GM21526 (cell line): ENCODE measurements at regions not wholly inside any gene's neighbourhood (a gene's known extent, or its start where the extent isn't known, plus 50 kb on each side); places are given as distances from the start of the nearest gene placed in this dataset.
"Not testable (repeated sequence)": the region's sequence is repeated elsewhere in the genome, so short reads cannot be mapped to it uniquely, and the experiment has no call there.

Experiments
- ATAC-seq: cut with Tn5 transposase; IDR thresholded peaks from one replicate; pipeline ENCODE4 v1.9.1; 2021; ENCODE audit warnings: moderate library complexity; ENCODE audit not compliant: unreplicated experiment, low FRiP score

GRCh38 chr12:58301730-58302122, 360.4 kb downstream of the ATP23 start:
- no peak for ATAC-seq

GRCh38 chr12:58302487-58303011, 361.2 kb downstream of the ATP23 start:
- no peak for ATAC-seq

- no peak for ATAC-seq
Observed at GRCh38 chr12:58306266-58307000, 365.1 kb downstream of the ATP23 start.

- ATAC-seq: no peak
Observed at GRCh38 chr12:58309806-58310205, 368.4 kb downstream of the ATP23 start.

GRCh38 chr12:58310368-58310767, 369.0 kb downstream of the ATP23 start:
- ATAC-seq: no peak

- ATAC-seq: no peak
Observed at GRCh38 chr12:58310809-58311622, 369.6 kb downstream of the ATP23 start.

- no peak for ATAC-seq
Observed at GRCh38 chr12:58313091-58313855, 371.9 kb downstream of the ATP23 start.

GRCh38 chr12:58314610-58315009, 373.2 kb downstream of the ATP23 start:
- ATAC-seq: no peak

- ATAC-seq: no peak
Observed at GRCh38 chr12:58316926-58317325, 375.6 kb downstream of the ATP23 start.

- ATAC-seq: peak; percentile 85
Observed at GRCh38 chr12:58321414-58321813, 380.0 kb downstream of the ATP23 start.

- ATAC-seq: no peak
Observed at GRCh38 chr12:58323676-58324075, 382.3 kb downstream of the ATP23 start.

GRCh38 chr12:58325561-58325960, 384.2 kb downstream of the ATP23 start:
- no peak for ATAC-seq

GRCh38 chr12:58326534-58326933, 385.2 kb downstream of the ATP23 start:
- ATAC-seq: no peak

GRCh38 chr12:58336581-58337242, 395.3 kb downstream of the ATP23 start:
- not testable (repeated sequence) for ATAC-seq

- not testable (repeated sequence) for ATAC-seq
Observed at GRCh38 chr12:58337539-58337938, 396.2 kb downstream of the ATP23 start.

GRCh38 chr12:58341791-58342190, 400.4 kb downstream of the ATP23 start:
- no peak for ATAC-seq

GRCh38 chr12:58342736-58343135, 401.4 kb downstream of the ATP23 start:
- ATAC-seq: no peak

- peak; percentile 82 for ATAC-seq
Observed at GRCh38 chr12:58346032-58346632, 404.8 kb downstream of the ATP23 start.

- no peak for ATAC-seq
Observed at GRCh38 chr12:58347188-58347587, 405.8 kb downstream of the ATP23 start.

GRCh38 chr12:58347691-58348090, 406.3 kb downstream of the ATP23 start:
- no peak for ATAC-seq
